Upper lobe of left lung (tissue), 4 donors: ENCODE measurements at regions not wholly inside any gene's neighbourhood (a gene's known extent, or its start where the extent isn't known, plus 50 kb on each side); places are given as distances from the start of the nearest gene placed in this dataset.

Source experiments
- CTCF ChIP-seq, 6 experiments: fragments of 450-650 bp in 4 of 6; fragments of 200-600 bp in 2 of 6; sonication (generic) in 2 of 6; IDR thresholded peaks; one replicate each; pipeline ENCODE4 v1.5.1; 2016 to 2019; ENCODE audit warnings: antibody characterized with exemption in 6 of 6
- POLR2AphosphoS5 ChIP-seq, 2 donors: sonication (generic); formaldehyde crosslinking; IDR thresholded peaks; one replicate each; pipeline ENCODE4 v1.5.1; 2017; ENCODE audit warnings: antibody characterized with exemption in 2 of 2

- TF ChIP-seq POLR2AphosphoS5 (IDR thresholded peaks at IDR 0.05) = no peak
- TF ChIP-seq CTCF (IDR thresholded peaks at IDR 0.05) = no peak
Observed at GRCh38 chr9:75593920-75594319, 296.6 kb upstream of the PCSK5 start.
